LNCaP clone FGC (cell line): ENCODE measurements at regions not wholly inside any gene's neighbourhood (a gene's known extent, or its start where the extent isn't known, plus 50 kb on each side); places are given as distances from the start of the nearest gene placed in this dataset.
"Not testable (repeated sequence)": the region's sequence is repeated elsewhere in the genome, so short reads cannot be mapped to it uniquely, and the experiment has no call there.

Source experiments
- DNase-seq: peaks from one replicate; pipeline ENCODE4 v3.0.0-alpha.2; 2011; ENCODE audit warnings: low read depth
- H3K4me3 ChIP-seq: 2 replicates; pipeline ENCODE4 v1.5.1; 2011; ENCODE audit warnings: mild to moderate bottlenecking, low read depth, low read length, control low read depth
- CTCF ChIP-seq: IDR thresholded peaks from 2 replicates; pipeline ENCODE4 v1.5.1; 2012; ENCODE audit warnings: mild to moderate bottlenecking; ENCODE audit not compliant: control insufficient read depth, insufficient read depth; ENCODE audit errors: extremely low read depth

GRCh38 chr20:29300579-29301551 lies 1956.6 kb upstream of the DEFB115 start:
- H3K4me3 ChIP-seq: no peak overlapping the region
- no peak for TF ChIP-seq CTCF
- DNase-seq: no peak

GRCh38 chr20:29301624-29302259 lies 1955.7 kb upstream of the DEFB115 start:
- DNase-seq: no peak
- H3K4me3 ChIP-seq: no peak overlapping the region
- TF ChIP-seq CTCF: no peak

GRCh38 chr20:29302979-29303644 lies 1954.4 kb upstream of the DEFB115 start:
- no peak for DNase-seq
- no peak overlapping the region for H3K4me3 ChIP-seq
- no peak for TF ChIP-seq CTCF

GRCh38 chr20:29306390-29307072 lies 1950.9 kb upstream of the DEFB115 start:
- TF ChIP-seq CTCF: no peak
- no peak overlapping the region for H3K4me3 ChIP-seq
- no peak for DNase-seq

- DNase-seq: not testable (repeated sequence)
These were observed 1950.0 kb upstream of the DEFB115 start for GRCh38 chr20:29307484-29307883.

GRCh38 chr20:29308956-29309355 lies 1948.5 kb upstream of the DEFB115 start:
- DNase-seq, H3K4me3 ChIP-seq: not testable (repeated sequence)

More at GRCh38 chr20:29307484-29307883, 1950.0 kb upstream of the DEFB115 start:
- H3K4me3 ChIP-seq: not testable (repeated sequence)

GRCh38 chr20:29309481-29309880 lies 1948.0 kb upstream of the DEFB115 start:
- not testable (repeated sequence) for H3K4me3 ChIP-seq, DNase-seq

- H3K4me3 ChIP-seq, DNase-seq: not testable (repeated sequence)
These were observed 1946.4 kb upstream of the DEFB115 start for GRCh38 chr20:29311046-29311445.

- not testable (repeated sequence) for H3K4me3 ChIP-seq, DNase-seq
These were observed 1944.8 kb upstream of the DEFB115 start for GRCh38 chr20:29312679-29313078.
